Caco-2 (cell line): ENCODE measurements at regions not wholly inside any gene's neighbourhood (a gene's known extent, or its start where the extent isn't known, plus 50 kb on each side); places are given as distances from the start of the nearest gene placed in this dataset.

Experiments used
- BruUV-seq: library from RNA; stranded (reverse); fragments of 400-500 nt; replicated peaks from 2 replicates; lab custom pipeline; 2021; lab: Mats Ljungman, UMichigan
- CTCF ChIA-PET: fragments of 300-600 bp; sonication (Branson Sonifier 250); formaldehyde crosslinking; loops from one replicate; lab custom pipeline; 2022; ENCODE audit warnings: antibody characterized with exemption; lab: Charles Lee
- POLR2A ChIA-PET: fragments of 300-600 bp; sonication (Branson Sonifier 250); formaldehyde crosslinking; loops from one replicate; lab custom pipeline; 2022; ENCODE audit warnings: antibody characterized with exemption; lab: Charles Lee
- DNase-seq, 2 experiments: peaks; one replicate each; pipeline versions ENCODE4 v3.0.0 to v3.0.0-alpha.2; 2020 to 2022
- H3K27me3 ChIP-seq: replicated peaks from 2 replicates; pipeline ENCODE4 v1.6.0; 2011; ENCODE audit warnings: low read length; ENCODE audit not compliant: control insufficient read depth, insufficient read depth
- H3K36me3 ChIP-seq: 2 replicates; pipeline ENCODE4 v1.5.1; 2011; ENCODE audit warnings: low read length; ENCODE audit not compliant: control insufficient read depth, insufficient read depth
- H3K4me1 ChIP-seq: fragments of 250-450 bp; sonication (Bioruptor Pico); 2 replicates; pipeline ENCODE4 v1.5.1; 2020; ENCODE audit warnings: mild to moderate bottlenecking
- H3K4me3 ChIP-seq: 2 replicates; pipeline ENCODE4 v1.5.1; 2011; ENCODE audit warnings: low read depth, mild to moderate bottlenecking, control low read depth, low read length
- H3K9me3 ChIP-seq: fragments of 250-450 bp; sonication (Bioruptor Pico); 2 replicates; pipeline ENCODE4 v1.5.1; 2020; ENCODE audit warnings: mild to moderate bottlenecking, moderate library complexity
- H3K27ac Mint-ChIP-seq: one replicate; pipeline ENCODE4 v1.8.0; 2022; ENCODE audit warnings: mixed read lengths; ENCODE audit not compliant: unreplicated experiment
- H3K27me3 Mint-ChIP-seq: one replicate; pipeline ENCODE4 v1.8.0; 2022; ENCODE audit warnings: mixed read lengths; ENCODE audit not compliant: insufficient read depth, unreplicated experiment
- H3K36me3 Mint-ChIP-seq: one replicate; pipeline ENCODE4 v1.8.0; 2022; ENCODE audit warnings: mild to moderate bottlenecking, mixed read lengths; ENCODE audit not compliant: insufficient read depth, unreplicated experiment
- H3K4me1 Mint-ChIP-seq: one replicate; pipeline ENCODE4 v1.8.0; 2022; ENCODE audit warnings: low read depth, mixed read lengths; ENCODE audit not compliant: unreplicated experiment
- H3K4me3 Mint-ChIP-seq: one replicate; pipeline ENCODE4 v1.8.0; 2022; ENCODE audit warnings: mild to moderate bottlenecking, moderate library complexity, mixed read lengths; ENCODE audit not compliant: unreplicated experiment
- H3K9me3 Mint-ChIP-seq: one replicate; pipeline ENCODE4 v1.8.0; 2022; ENCODE audit warnings: mixed read lengths; ENCODE audit not compliant: unreplicated experiment
- intact Hi-C: fragments of 100-400 bp; cut with micrococcal nuclease; formaldehyde crosslinking; loops from one replicate; pipeline ENCODE4 v1.10.0; 2022; ENCODE audit not compliant: unreplicated experiment
- TF ChIP-seq, protein P1 (sequence below), 2 experiments: fragments of 200-600 bp in 1 of 2; IDR thresholded peaks; 1 replicate in 1 of 2; 2 replicates in 1 of 2; pipeline versions ENCODE4 v1.5.1 to v1.8.0; 2011 to 2022; ENCODE audit warnings: antibody characterized with exemption in 1 of 2, control low read depth in 1 of 2, inconsistent platforms in 1 of 2, low read depth in 1 of 2, low read length in 1 of 2, mild to moderate bottlenecking in 1 of 2, moderate library complexity in 1 of 2; ENCODE audit not compliant: insufficient read depth in 1 of 2, severe bottlenecking in 1 of 2, unreplicated experiment in 1 of 2

DNA sequence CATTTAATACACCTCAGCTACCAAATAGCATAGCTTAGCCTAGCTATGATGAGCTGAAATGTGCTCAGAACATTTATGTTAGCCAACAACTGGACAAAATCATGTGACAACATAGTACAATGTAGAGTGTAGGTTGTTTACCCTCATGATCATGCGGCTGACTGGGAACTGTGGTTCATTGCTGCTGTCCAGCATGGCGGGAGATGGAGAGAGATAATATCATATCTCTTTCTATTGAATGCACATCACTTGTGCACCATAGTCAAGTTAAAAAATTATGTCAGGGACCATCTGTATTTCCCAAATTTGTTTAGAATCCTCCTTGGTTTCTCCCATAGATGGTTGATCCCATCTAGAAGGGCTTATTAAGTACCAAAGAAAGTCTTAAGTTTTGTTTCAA, 151.1 kb upstream of the ELL2 start:
- CTCF ChIA-PET = no interaction called here

DNA sequence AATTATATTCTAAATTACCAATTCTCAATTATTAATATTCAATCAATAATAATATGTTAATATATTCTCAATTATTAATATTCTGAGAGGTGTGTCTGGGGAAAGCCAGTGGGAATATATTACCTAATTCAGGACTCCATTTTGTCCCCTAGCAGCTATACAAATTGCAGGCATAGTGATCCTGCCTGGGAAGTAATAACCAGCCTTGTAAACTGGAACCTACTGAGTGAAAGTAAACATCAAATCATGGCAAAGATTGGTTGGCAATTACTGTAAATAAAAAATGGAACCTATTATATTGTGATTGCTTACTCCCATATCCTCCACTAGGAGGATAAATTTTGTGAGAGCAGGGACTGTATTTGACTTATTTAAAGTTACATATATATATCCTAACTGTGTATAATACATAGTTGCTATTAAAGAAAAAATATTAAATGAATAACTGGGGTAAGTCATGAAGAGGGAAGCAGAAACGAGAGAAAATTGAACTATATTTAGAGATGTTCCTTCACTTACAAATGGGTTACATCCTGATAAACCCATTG, 150.5 kb upstream of the ELL2 start:
- Histone ChIP-seq H3K4me1 (peaks cover 25% of the 10 kb centered on the region), H3K9me3 (no peaks in the 10 kb centered on the region), H3K27me3 (no peaks in the 10 kb centered on the region), H3K4me3 (no peak overlapping the region), H3K36me3 (no peaks in the 10 kb centered on the region)
- Mint-ChIP-seq H3K27me3 (no peaks in the 10 kb centered on the region), H3K4me3 (no peak overlapping the region), H3K9me3 (no peaks in the 10 kb centered on the region), H3K27ac (no peak overlapping the region), H3K4me1 (peaks cover 20% of the 10 kb centered on the region), H3K36me3 (no peaks in the 10 kb centered on the region)
- ChIA-PET CTCF (no interaction called here), POLR2A (no interaction called here)
- TF ChIP-seq, protein P1, sequence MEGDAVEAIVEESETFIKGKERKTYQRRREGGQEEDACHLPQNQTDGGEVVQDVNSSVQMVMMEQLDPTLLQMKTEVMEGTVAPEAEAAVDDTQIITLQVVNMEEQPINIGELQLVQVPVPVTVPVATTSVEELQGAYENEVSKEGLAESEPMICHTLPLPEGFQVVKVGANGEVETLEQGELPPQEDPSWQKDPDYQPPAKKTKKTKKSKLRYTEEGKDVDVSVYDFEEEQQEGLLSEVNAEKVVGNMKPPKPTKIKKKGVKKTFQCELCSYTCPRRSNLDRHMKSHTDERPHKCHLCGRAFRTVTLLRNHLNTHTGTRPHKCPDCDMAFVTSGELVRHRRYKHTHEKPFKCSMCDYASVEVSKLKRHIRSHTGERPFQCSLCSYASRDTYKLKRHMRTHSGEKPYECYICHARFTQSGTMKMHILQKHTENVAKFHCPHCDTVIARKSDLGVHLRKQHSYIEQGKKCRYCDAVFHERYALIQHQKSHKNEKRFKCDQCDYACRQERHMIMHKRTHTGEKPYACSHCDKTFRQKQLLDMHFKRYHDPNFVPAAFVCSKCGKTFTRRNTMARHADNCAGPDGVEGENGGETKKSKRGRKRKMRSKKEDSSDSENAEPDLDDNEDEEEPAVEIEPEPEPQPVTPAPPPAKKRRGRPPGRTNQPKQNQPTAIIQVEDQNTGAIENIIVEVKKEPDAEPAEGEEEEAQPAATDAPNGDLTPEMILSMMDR (IDR thresholded peaks at IDR 0.05; ENCODE audit: insufficient read depth in 1 of 2, low read depth in 1 of 2, low read length in 1 of 2, severe bottlenecking in 1 of 2, unreplicated experiment in 1 of 2) = no peak
- intact Hi-C loops = loop anchor here (5.0 to 10.0 kb wide), 2 partner anchors 220 to 227 kb away; no protein-coding TSS in a partner anchor
- DNase-seq = no peak
- no TSS peak for BruUV-seq

More for the DNA sequence above, 151.1 kb upstream of the ELL2 start:
- Histone ChIP-seq H3K27me3 (no peaks in the 10 kb centered on the region), H3K4me3 (no peak overlapping the region), H3K4me1 (peaks cover 29% of the 10 kb centered on the region), H3K9me3 (no peaks in the 10 kb centered on the region), H3K36me3 (no peaks in the 10 kb centered on the region)
- Mint-ChIP-seq H3K9me3 (no peaks in the 10 kb centered on the region), H3K27me3 (no peaks in the 10 kb centered on the region), H3K4me1 (peaks cover 20% of the 10 kb centered on the region), H3K27ac (no peak overlapping the region), H3K4me3 (no peak overlapping the region), H3K36me3 (no peaks in the 10 kb centered on the region)
- no TSS peak for BruUV-seq
- no peak for DNase-seq
- intact Hi-C loops = loop anchor here (5.0 to 10.0 kb wide), 2 partner anchors 220 to 228 kb away; no protein-coding TSS in a partner anchor
- TF ChIP-seq, protein P1 (IDR thresholded peaks at IDR 0.05; ENCODE audit: insufficient read depth in 1 of 2, low read depth in 1 of 2, low read length in 1 of 2, severe bottlenecking in 1 of 2, unreplicated experiment in 1 of 2) = no peak
- POLR2A ChIA-PET = no interaction called here

DNA sequence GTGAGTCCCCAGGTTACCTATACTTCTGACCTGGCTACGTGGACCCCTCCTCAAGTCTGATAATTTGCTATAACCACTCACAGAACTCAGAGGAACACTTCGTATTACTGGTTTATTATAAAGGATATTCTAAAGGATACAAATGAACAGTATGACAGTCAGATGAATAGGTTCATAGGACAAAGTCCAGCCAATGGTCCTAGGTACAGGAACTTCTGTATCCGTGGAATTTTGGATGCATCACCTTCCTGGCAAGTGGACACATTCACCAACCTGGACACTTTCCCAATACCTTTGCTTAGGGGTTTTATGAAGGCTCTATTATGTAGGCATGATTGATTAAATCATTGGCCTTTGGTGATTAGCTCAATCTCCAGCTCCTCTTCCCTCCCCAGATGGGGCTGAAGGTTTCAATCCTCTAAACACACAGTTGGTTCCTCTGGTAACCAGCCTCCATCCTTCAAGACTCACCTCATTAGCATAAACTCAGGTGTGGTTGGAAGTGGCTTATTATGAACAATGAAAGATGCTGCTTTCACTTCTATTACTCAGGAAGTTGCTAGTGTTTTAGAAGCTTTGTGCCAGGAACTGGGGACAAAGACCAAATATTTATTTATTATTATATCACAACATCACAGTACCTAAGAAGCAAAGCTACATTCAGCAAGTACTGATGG, 149.6 kb upstream of the ELL2 start:
- no peak overlapping the region for H3K4me3 Mint-ChIP-seq
- ChIA-PET POLR2A (no interaction called here), CTCF (no interaction called here)
- Histone ChIP-seq H3K9me3 (no peaks in the 10 kb centered on the region), H3K36me3 (no peaks in the 10 kb centered on the region), H3K27me3 (no peaks in the 10 kb centered on the region), H3K4me3 (no peak overlapping the region), H3K4me1 (peaks cover 25% of the 10 kb centered on the region)
- intact Hi-C loops = loop anchor here (5.0 to 10.0 kb wide), 2 partner anchors 221 to 226 kb away; no protein-coding TSS in a partner anchor
- H3K27me3 Mint-ChIP-seq = no peaks in the 10 kb centered on the region
- BruUV-seq = no TSS peak
- H3K4me1 Mint-ChIP-seq = peaks cover 20% of the 10 kb centered on the region
- no peaks in the 10 kb centered on the region for H3K36me3 Mint-ChIP-seq
- no peak for DNase-seq
- H3K9me3 Mint-ChIP-seq = peaks cover 2% of the 10 kb centered on the region
- H3K27ac Mint-ChIP-seq = no peak overlapping the region
- TF ChIP-seq, protein P1 (IDR thresholded peaks at IDR 0.05; ENCODE audit: insufficient read depth in 1 of 2, low read depth in 1 of 2, low read length in 1 of 2, severe bottlenecking in 1 of 2, unreplicated experiment in 1 of 2) = no peak
